C4-2B (cell line): ENCODE measurements at regions not wholly inside any gene's neighbourhood (a gene's known extent, or its start where the extent isn't known, plus 50 kb on each side); places are given as distances from the start of the nearest gene placed in this dataset.

Experiments used
- H3K27ac ChIP-seq: fragments of 450-650 bp; 2 replicates; pipeline ENCODE4 v1.5.1; 2017
- CTCF ChIP-seq: fragments of 450-650 bp; conservative IDR thresholded peaks from 2 replicates; pipeline ENCODE4 v1.5.1; 2017; ENCODE audit warnings: mild to moderate bottlenecking
- ZFX ChIP-seq: fragments of 450-650 bp; IDR thresholded peaks from 2 replicates; pipeline ENCODE4 v1.6.1; 2017

DNA sequence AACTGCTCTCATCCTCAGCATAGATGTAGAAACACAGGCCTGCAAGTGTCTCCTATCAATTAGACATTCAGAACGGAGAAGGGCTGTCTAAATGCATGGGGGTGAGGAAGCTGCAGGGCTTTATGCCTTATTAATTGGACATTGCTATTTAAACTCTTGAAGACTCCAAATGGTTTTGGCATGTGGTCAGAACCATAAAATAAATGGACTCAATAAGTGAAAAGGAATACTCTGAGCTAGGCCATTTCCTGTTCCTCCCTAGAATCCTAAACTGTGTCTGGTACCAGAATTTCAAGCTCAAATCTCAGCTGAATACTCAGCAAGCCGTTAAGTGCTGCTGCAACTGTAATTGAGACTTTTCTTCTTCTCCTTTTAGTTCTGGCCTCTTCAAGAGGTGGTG is 80.4 kb upstream of the C1orf87 start:
- TF ChIP-seq CTCF (no peak), ZFX (no peak)
- H3K27ac ChIP-seq: no peak overlapping the region

DNA sequence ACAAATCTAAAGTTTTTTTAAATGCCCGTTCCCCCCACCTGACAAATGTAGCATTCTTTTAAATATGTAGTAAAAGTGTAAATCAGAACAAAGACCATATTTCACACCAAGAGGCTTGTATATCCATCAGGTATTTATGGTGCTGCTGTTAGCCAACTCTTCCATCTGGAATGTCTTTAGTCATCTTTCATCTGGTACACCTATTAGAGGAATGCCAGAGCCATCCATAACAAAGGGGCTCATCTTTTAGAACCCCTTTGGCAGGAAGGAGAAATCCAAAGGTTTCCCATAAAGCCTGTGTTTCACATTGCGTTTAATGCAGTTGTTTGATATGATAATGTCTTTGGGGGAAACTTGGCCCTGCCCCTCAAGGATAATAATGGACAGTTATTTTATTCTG is 79.3 kb upstream of the C1orf87 start:
- TF ChIP-seq ZFX (no peak), CTCF (no peak)
- H3K27ac ChIP-seq: no peak overlapping the region

GRCh38 chr1:60151311-60151710 is 77.7 kb upstream of the C1orf87 start:
- TF ChIP-seq ZFX: no peak
- no peak overlapping the region for H3K27ac ChIP-seq

DNA sequence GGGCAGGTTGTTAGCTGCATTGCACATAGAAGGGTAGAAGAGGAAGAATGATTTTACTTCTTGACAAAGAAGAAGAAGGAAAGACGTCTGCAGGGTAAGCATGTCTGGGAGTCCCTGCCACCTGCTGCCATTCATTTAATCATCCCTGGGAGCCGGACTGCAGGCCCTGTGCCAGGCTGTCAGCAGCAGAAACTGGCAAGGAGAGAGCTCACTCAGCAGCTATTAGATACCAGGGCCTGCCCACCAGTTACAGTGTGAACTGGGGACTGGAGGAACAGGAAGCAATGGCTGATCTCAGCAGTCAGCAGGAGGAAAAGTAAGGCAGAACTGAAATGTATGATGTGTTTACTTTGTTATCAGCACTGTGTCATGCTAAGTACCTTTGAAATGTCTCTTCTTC is 75.7 kb upstream of the C1orf87 start:
- TF ChIP-seq ZFX (no peak), CTCF (no peak)
- no peak overlapping the region for H3K27ac ChIP-seq

DNA sequence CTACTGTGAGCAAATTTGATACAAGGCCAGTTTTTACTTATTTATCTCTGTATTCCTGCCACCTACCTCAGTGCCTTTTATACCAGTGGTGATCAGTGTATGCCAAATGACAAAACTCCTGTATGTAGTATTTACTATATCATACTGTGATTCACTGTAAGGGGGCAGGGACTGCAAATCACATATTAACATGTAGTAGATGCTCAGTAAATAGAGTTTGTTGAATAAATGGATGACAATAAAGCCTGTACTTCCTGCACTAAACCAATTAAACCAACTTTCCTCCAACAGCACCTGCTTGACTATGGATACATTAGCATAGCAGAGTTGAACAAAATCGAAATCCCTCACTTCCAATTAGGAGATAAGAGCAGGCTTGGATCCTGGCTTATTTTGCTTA is 73.3 kb upstream of the C1orf87 start:
- no peak for TF ChIP-seq CTCF
- no peak for TF ChIP-seq ZFX
- H3K27ac ChIP-seq: no peak overlapping the region

DNA sequence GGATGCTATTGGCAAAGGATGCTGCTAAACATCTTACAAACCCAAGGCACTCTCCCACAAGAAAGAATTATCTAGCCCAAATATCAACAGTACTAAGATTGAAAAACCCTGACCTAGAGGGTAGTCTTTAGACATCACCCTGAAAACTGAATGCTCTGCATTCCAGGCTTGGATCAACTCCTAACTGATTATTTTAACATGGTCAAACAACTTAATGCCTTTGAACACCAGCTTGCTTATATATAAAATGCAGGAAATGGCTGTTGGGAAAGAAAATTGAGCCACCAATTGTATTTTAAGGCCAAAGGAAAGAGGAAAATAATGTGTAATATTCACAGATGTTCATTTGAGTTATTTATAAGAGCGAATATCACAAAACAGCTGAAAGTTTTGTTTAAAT is 72.2 kb upstream of the C1orf87 start:
- H3K27ac ChIP-seq: no peak overlapping the region
- no peak for TF ChIP-seq CTCF
- TF ChIP-seq ZFX: no peak

DNA sequence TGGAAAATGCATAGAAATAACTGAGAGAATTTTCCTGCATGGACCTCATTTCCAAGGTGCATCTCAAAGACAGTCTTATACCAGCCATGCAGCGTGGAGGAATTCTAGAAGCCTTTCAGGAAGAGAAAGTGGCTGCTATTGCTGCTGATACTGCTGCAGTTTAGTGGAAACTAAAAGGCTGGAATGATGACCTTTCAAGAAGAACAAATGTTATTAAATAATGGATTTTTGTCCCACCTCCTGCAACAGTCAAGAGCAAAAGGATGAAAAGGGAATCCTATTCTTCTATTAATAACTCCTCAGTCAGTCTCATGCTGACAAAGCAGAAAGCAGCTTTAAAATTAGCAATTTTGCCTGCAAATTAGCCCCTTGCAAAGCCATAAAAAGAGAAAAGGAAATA is 68.2 kb upstream of the C1orf87 start:
- no peak overlapping the region for H3K27ac ChIP-seq
- TF ChIP-seq ZFX: no peak

GRCh38 chr1:60141276-60141675 is 67.7 kb upstream of the C1orf87 start:
- no peak for TF ChIP-seq CTCF
- H3K27ac ChIP-seq: no peak overlapping the region

DNA sequence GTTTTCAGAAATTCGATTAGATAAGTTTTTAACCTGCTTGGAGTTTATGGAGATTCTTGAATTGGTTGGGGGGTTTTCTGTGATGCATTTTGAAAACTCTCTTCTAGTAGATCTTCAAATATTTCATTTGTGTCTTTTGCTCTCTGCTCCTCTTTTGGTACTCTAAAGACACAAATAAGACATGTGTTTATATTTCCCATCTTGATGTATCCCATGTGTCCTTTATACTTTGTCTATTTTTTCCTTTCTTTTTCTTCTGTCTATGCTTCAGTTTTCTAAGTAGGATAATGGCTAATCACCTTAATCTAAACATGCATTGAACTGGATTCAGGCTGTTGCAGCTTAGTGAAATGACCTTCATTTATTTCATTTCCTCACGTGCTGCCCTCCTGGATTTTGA is 63.8 kb upstream of the C1orf87 start:
- H3K27ac ChIP-seq: no peak overlapping the region
- TF ChIP-seq ZFX: no peak
- no peak for TF ChIP-seq CTCF
